GM12878 (cell line): ENCODE measurements at regions not wholly inside any gene's neighbourhood (a gene's known extent, or its start where the extent isn't known, plus 50 kb on each side); places are given as distances from the start of the nearest gene placed in this dataset.

Source experiments
- ATAC-seq: fragments of 200-7000 bp; cut with Tn5 transposase; 3 replicates; pipeline ENCODE4 v1.9.1; 2020; ENCODE audit warnings: mild to moderate bottlenecking, moderate library complexity
- BruUV-seq: library from RNA; stranded (reverse); fragments of 400-500 nt; replicated peaks from 2 replicates; lab custom pipeline; 2021; lab: Mats Ljungman, UMichigan
- CTCF ChIA-PET: fragments of 300-600 bp; sonication (Branson Sonifier 250); formaldehyde crosslinking; extraction: SDS; loops from one replicate; lab custom pipeline; 2021; ENCODE audit warnings: inconsistent platforms; lab: Yijun Ruan, JAX
- POLR2A ChIA-PET: fragments of 350-600 bp; formaldehyde crosslinking; extraction: SDS; loops from one replicate; lab custom pipeline; 2021; ENCODE audit warnings: inconsistent platforms; lab: Charles Lee
- RAD21 ChIA-PET: fragments of 300-600 bp; sonication (Branson Sonifier 250); formaldehyde crosslinking; loops from one replicate; lab custom pipeline; 2023; ENCODE audit warnings: antibody characterized with exemption; ENCODE audit not compliant: unreplicated experiment; lab: Charles Lee
- SMC1A ChIA-PET: fragments of 300-600 bp; sonication (Branson Sonifier 250); formaldehyde crosslinking; loops from one replicate; lab custom pipeline; 2023; ENCODE audit not compliant: unreplicated experiment, uncharacterized antibody; lab: Charles Lee
- DNase-seq: peaks from one replicate; pipeline ENCODE4 v3.0.0-alpha.2; 2011; ENCODE audit warnings: low read depth, low spot score
- FAIRE-seq: peaks from 3 replicates; lab custom pipeline; 2011; peaks lifted over from hg19 to GRCh38; lab: Jason Lieb, UNC
- H2AFZ ChIP-seq: 2 replicates; pipeline ENCODE4 v1.6.0; 2011; ENCODE audit warnings: low read depth, low read length, control low read depth; ENCODE audit not compliant: control insufficient read depth
- H3K27ac ChIP-seq: 2 replicates; pipeline ENCODE4 v1.5.1; 2011; ENCODE audit warnings: control low read depth; ENCODE audit not compliant: control insufficient read depth, insufficient read depth
- H3K27me3 ChIP-seq, 2 experiments: replicated peaks in 1 of 2; 2 replicates each; pipeline versions ENCODE4 v1.6.0 to v1.6.1; 2011; ENCODE audit warnings: low read length in 1 of 2; ENCODE audit not compliant: control insufficient read depth in 2 of 2, insufficient read depth in 2 of 2
- H3K36me3 ChIP-seq, 2 experiments: 2 replicates each; pipeline ENCODE4 v1.5.1; 2011; ENCODE audit warnings: low read length in 1 of 2; ENCODE audit not compliant: control insufficient read depth in 2 of 2, insufficient read depth in 2 of 2
- H3K4me1 ChIP-seq: 2 replicates; pipeline ENCODE4 v1.6.1; 2011; ENCODE audit warnings: mild to moderate bottlenecking, low read length, moderate library complexity, mixed read lengths; ENCODE audit not compliant: control insufficient read depth, insufficient read depth
- H3K4me2 ChIP-seq: 2 replicates; pipeline ENCODE4 v1.6.0; 2011; ENCODE audit warnings: control low read depth; ENCODE audit not compliant: control insufficient read depth, insufficient read depth
- H3K4me3 ChIP-seq: fragments of 200-600 bp; sonication (generic); 2 replicates; pipeline ENCODE4 v1.5.1; 2016
- H3K79me2 ChIP-seq: 2 replicates; pipeline ENCODE4 v1.6.0; 2011; ENCODE audit warnings: low read length; ENCODE audit not compliant: control insufficient read depth, insufficient read depth
- H3K9ac ChIP-seq: 2 replicates; pipeline ENCODE4 v1.8.0; 2011; ENCODE audit warnings: low read length, control low read depth, mixed read lengths; ENCODE audit not compliant: control insufficient read depth, insufficient read depth
- H3K9me3 ChIP-seq: replicated peaks from 3 replicates; pipeline ENCODE4 v1.5.1; 2011; ENCODE audit warnings: mild to moderate bottlenecking, low read length; ENCODE audit not compliant: control insufficient read depth, insufficient read depth
- H4K20me1 ChIP-seq: 2 replicates; pipeline ENCODE4 v1.6.0; 2011; ENCODE audit not compliant: control insufficient read depth, insufficient read depth
- BMI1 ChIP-seq: fragments of 450-650 bp; IDR thresholded peaks from 2 replicates; pipeline ENCODE4 v1.6.1; 2016; ENCODE audit warnings: mild to moderate bottlenecking, moderate library complexity, borderline replicate concordance
- BRCA1 ChIP-seq: IDR thresholded peaks from 2 replicates; pipeline ENCODE4 v1.6.1; 2011; ENCODE audit warnings: low read depth, low read length, improper control_type of control experiment
- CHD4 ChIP-seq: fragments of 200-600 bp; sonication (generic); IDR thresholded peaks from 2 replicates; pipeline ENCODE4 v1.6.1; 2016; ENCODE audit warnings: mild to moderate bottlenecking
- E4F1 ChIP-seq: fragments of 450-650 bp; IDR thresholded peaks from 2 replicates; pipeline ENCODE4 v1.6.1; 2018; ENCODE audit warnings: borderline replicate concordance, mild to moderate bottlenecking; ENCODE audit not compliant: partially characterized antibody
- EED ChIP-seq: sonication (generic); IDR thresholded peaks from 2 replicates; pipeline ENCODE4 v1.6.1; 2016; ENCODE audit warnings: antibody characterized with exemption, low read depth
- ETV6 ChIP-seq, 2 experiments: fragments of 450-650 bp in 1 of 2; IDR thresholded peaks in 1 of 2; conservative IDR thresholded peaks in 1 of 2; 2 replicates each; pipeline ENCODE4 v1.6.1; 2014; ENCODE audit warnings: antibody characterized with exemption in 1 of 2, borderline replicate concordance in 1 of 2, low read depth in 1 of 2, mild to moderate bottlenecking in 1 of 2, moderate library complexity in 1 of 2
- MEF2B ChIP-seq: fragments of 450-650 bp; IDR thresholded peaks from 2 replicates; pipeline ENCODE4 v1.6.1; 2018; ENCODE audit warnings: mild to moderate bottlenecking, moderate library complexity; ENCODE audit not compliant: partially characterized antibody, poor library complexity, severe bottlenecking
- NFYA ChIP-seq: IDR thresholded peaks from 2 replicates; pipeline ENCODE4 v1.6.1; 2011; ENCODE audit warnings: low read depth, mild to moderate bottlenecking, low read length, improper control_type of control experiment, borderline replicate concordance
- SMARCA5 ChIP-seq: fragments of 450-650 bp; IDR thresholded peaks from 2 replicates; pipeline ENCODE4 v1.6.1; 2017; ENCODE audit warnings: mild to moderate bottlenecking
- SMC3 ChIP-seq: IDR thresholded peaks from 2 replicates; pipeline ENCODE4 v1.6.1; 2011; ENCODE audit warnings: low read length, improper control_type of control experiment, borderline replicate concordance
- ZNF24 ChIP-seq: fragments of 450-650 bp; IDR thresholded peaks from 2 replicates; pipeline ENCODE4 v1.6.1; 2017; ENCODE audit warnings: antibody characterized with exemption, mild to moderate bottlenecking
- WGBS: methylation state at CpG from one replicate; pipeline ENCODE4 v1.1.6; 2016; ENCODE audit warnings: low lambda C conversion rate; ENCODE audit not compliant: insufficient replicate concordance, insufficient coverage; ENCODE audit errors: missing lambda C conversion rate; 5-methylcytosine and 5-hydroxymethylcytosine counted together
- in situ Hi-C: fragments of 300-500 bp; cut with MboI; formaldehyde crosslinking; loops from 9 replicates; pipeline ENCODE4 v1.14.3; 2018; ENCODE audit warnings: mixed read lengths
- intact Hi-C: fragments of 100-400 bp; cut with micrococcal nuclease; formaldehyde crosslinking; loops from one replicate; pipeline ENCODE4 v1.14.2; 2022; ENCODE audit not compliant: unreplicated experiment
- TF ChIP-seq, protein P1 (sequence below): fragments of 450-650 bp; IDR thresholded peaks from 2 replicates; pipeline ENCODE4 v1.6.1; 2016; ENCODE audit warnings: mild to moderate bottlenecking
- TF ChIP-seq, protein P2 (sequence below): IDR thresholded peaks from 2 replicates; pipeline ENCODE4 v1.6.1; 2012; ENCODE audit warnings: low read depth, low read length, improper control_type of control experiment
- TF ChIP-seq, protein P3 (sequence below): fragments of 450-650 bp; formaldehyde crosslinking; IDR thresholded peaks from 2 replicates; pipeline ENCODE4 v1.5.0; 2022; ENCODE audit warnings: mild to moderate bottlenecking, missing genetic modification characterization

- TF ChIP-seq, protein P1, sequence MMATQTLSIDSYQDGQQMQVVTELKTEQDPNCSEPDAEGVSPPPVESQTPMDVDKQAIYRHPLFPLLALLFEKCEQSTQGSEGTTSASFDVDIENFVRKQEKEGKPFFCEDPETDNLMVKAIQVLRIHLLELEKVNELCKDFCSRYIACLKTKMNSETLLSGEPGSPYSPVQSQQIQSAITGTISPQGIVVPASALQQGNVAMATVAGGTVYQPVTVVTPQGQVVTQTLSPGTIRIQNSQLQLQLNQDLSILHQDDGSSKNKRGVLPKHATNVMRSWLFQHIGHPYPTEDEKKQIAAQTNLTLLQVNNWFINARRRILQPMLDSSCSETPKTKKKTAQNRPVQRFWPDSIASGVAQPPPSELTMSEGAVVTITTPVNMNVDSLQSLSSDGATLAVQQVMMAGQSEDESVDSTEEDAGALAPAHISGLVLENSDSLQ, result 0 out of 2 replicates have a peak, but pooled peaks have one; percentile 16
- TF ChIP-seq MEF2B (no peak), CHD4 (0 out of 2 replicates have a peak, but pooled peaks have one; percentile 62), ZNF24 (peak; percentile 80; the same call in 1 of the 2 replicates), BRCA1 (no peak)
- TF ChIP-seq, protein P2, sequence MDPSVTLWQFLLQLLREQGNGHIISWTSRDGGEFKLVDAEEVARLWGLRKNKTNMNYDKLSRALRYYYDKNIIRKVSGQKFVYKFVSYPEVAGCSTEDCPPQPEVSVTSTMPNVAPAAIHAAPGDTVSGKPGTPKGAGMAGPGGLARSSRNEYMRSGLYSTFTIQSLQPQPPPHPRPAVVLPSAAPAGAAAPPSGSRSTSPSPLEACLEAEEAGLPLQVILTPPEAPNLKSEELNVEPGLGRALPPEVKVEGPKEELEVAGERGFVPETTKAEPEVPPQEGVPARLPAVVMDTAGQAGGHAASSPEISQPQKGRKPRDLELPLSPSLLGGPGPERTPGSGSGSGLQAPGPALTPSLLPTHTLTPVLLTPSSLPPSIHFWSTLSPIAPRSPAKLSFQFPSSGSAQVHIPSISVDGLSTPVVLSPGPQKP, result 0 out of 2 replicates have a peak, but pooled peaks have one; percentile 42
Measured at GRCh38 chr4:3355266-3355748, 62.5 kb downstream of the RGS12 start (continued).

- Histone ChIP-seq H3K4me2 (no peak overlapping the region), H3K79me2 (no peaks in the 10 kb centered on the region), H3K9ac (no peak overlapping the region), H3K27ac (no peak overlapping the region), H3K4me1 (peaks cover 8% of the 10 kb centered on the region; the same call in 1 of the 2 replicates), H4K20me1 (no peaks in the 10 kb centered on the region), H3K9me3 (peaks cover 3% of the 10 kb centered on the region; the same call in 2 of the 3 replicates), H3K36me3 (no peaks in the 10 kb centered on the region), H3K27me3 (no peaks in the 10 kb centered on the region), H3K4me3 (no peak overlapping the region), H2AFZ (no peak overlapping the region)
- SMC1A ChIA-PET, result no interaction called here
- in situ Hi-C loops (no loop called here), intact Hi-C loops (no loop called here)
- BruUV-seq, result no TSS peak
- FAIRE-seq, result no peak
- no peak for DNase-seq
- CTCF ChIA-PET, result interaction anchor here (0.6 kb wide), 1 partner anchor 13 kb away, joined by 3 read pairs; no protein-coding TSS in a partner anchor
- WGBS, result no CpG with 5 or more reads among the region's 1 CpG
- POLR2A ChIA-PET, result no interaction called here
- RAD21 ChIA-PET, result interaction anchor here (0.9 kb wide), 1 partner anchor 13 kb away, joined by 3 read pairs; no protein-coding TSS in a partner anchor
- ATAC-seq, result no peak
- no peak for TF ChIP-seq NFYA
- no peak for TF ChIP-seq EED
- TF ChIP-seq BMI1, result no peak
- no peak for TF ChIP-seq E4F1
- TF ChIP-seq, protein P3, sequence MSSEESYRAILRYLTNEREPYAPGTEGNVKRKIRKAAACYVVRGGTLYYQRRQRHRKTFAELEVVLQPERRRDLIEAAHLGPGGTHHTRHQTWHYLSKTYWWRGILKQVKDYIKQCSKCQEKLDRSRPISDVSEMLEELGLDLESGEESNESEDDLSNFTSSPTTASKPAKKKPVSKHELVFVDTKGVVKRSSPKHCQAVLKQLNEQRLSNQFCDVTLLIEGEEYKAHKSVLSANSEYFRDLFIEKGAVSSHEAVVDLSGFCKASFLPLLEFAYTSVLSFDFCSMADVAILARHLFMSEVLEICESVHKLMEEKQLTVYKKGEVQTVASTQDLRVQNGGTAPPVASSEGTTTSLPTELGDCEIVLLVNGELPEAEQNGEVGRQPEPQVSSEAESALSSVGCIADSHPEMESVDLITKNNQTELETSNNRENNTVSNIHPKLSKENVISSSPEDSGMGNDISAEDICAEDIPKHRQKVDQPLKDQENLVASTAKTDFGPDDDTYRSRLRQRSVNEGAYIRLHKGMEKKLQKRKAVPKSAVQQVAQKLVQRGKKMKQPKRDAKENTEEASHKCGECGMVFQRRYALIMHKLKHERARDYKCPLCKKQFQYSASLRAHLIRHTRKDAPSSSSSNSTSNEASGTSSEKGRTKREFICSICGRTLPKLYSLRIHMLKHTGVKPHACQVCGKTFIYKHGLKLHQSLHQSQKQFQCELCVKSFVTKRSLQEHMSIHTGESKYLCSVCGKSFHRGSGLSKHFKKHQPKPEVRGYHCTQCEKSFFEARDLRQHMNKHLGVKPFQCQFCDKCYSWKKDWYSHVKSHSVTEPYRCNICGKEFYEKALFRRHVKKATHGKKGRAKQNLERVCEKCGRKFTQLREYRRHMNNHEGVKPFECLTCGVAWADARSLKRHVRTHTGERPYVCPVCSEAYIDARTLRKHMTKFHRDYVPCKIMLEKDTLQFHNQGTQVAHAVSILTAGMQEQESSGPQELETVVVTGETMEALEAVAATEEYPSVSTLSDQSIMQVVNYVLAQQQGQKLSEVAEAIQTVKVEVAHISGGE (CRISPR knock-in tag), result no peak
- TF ChIP-seq SMARCA5, result no peak
- TF ChIP-seq ETV6 (conservative IDR thresholded peaks at IDR 0.05 in 1 of 2, IDR thresholded peaks at IDR 0.05 in 1 of 2; ENCODE audit: borderline replicate concordance in 1 of 2, low read depth in 1 of 2), result no peak
- TF ChIP-seq SMC3, result no peak
Measured at GRCh38 chr4:3358656-3359055, 65.8 kb downstream of the RGS12 start.
